LNCaP clone FGC (cell line): ENCODE measurements at regions not wholly inside any gene's neighbourhood (a gene's known extent, or its start where the extent isn't known, plus 50 kb on each side); places are given as distances from the start of the nearest gene placed in this dataset.
"Not testable (repeated sequence)": the region's sequence is repeated elsewhere in the genome, so short reads cannot be mapped to it uniquely, and the experiment has no call there.

ENCODE experiments used
- DNase-seq: peaks from one replicate; pipeline ENCODE4 v3.0.0-alpha.2; 2011; ENCODE audit warnings: low read depth
- H3K4me3 ChIP-seq: 2 replicates; pipeline ENCODE4 v1.5.1; 2011; ENCODE audit warnings: mild to moderate bottlenecking, low read depth, low read length, control low read depth

GRCh38 chr7:153969016-153969415 lies 83.2 kb upstream of the DPP6 start:
- DNase-seq, H3K4me3 ChIP-seq: not testable (repeated sequence)

GRCh38 chr7:153974603-153975002 lies 77.6 kb upstream of the DPP6 start:
- not testable (repeated sequence) for DNase-seq

GRCh38 chr7:153976745-153977144 lies 75.5 kb upstream of the DPP6 start:
- H3K4me3 ChIP-seq, DNase-seq: not testable (repeated sequence)

More at GRCh38 chr7:153974603-153975002, 77.6 kb upstream of the DPP6 start:
- H3K4me3 ChIP-seq = not testable (repeated sequence)

GRCh38 chr7:153983186-153983585 lies 69.0 kb upstream of the DPP6 start:
- DNase-seq = not testable (repeated sequence)

GRCh38 chr7:153989066-153989627 lies 63.1 kb upstream of the DPP6 start:
- H3K4me3 ChIP-seq, DNase-seq: not testable (repeated sequence)

More at GRCh38 chr7:153983186-153983585, 69.0 kb upstream of the DPP6 start:
- H3K4me3 ChIP-seq = not testable (repeated sequence)

- DNase-seq, H3K4me3 ChIP-seq: not testable (repeated sequence)
Observed at GRCh38 chr7:153989742-153990425, 62.3 kb upstream of the DPP6 start.

- not testable (repeated sequence) for H3K4me3 ChIP-seq, DNase-seq
Observed at GRCh38 chr7:153991471-153991870, 60.7 kb upstream of the DPP6 start.

- not testable (repeated sequence) for H3K4me3 ChIP-seq, DNase-seq
Observed at GRCh38 chr7:153993402-153993801, 58.8 kb upstream of the DPP6 start.

- not testable (repeated sequence) for H3K4me3 ChIP-seq, DNase-seq
Observed at GRCh38 chr7:153998896-153999295, 53.3 kb upstream of the DPP6 start.
